Stomach (tissue), 4 donors: ENCODE measurements at regions not wholly inside any gene's neighbourhood (a gene's known extent, or its start where the extent isn't known, plus 50 kb on each side); places are given as distances from the start of the nearest gene placed in this dataset.

Source experiments
- CTCF ChIP-seq, 7 experiments: fragments of 450-650 bp in 4 of 7; fragments of 200-600 bp in 3 of 7; sonication (generic) in 3 of 7; IDR thresholded peaks; one replicate each; pipeline ENCODE4 v1.5.1; 2016 to 2019; ENCODE audit warnings: antibody characterized with exemption in 7 of 7, control low read depth in 2 of 7, mild to moderate bottlenecking in 1 of 7
- POLR2A ChIP-seq, 4 donors: fragments of 450-650 bp; IDR thresholded peaks; one replicate each; pipeline ENCODE4 v1.6.1; 2016; ENCODE audit warnings: antibody characterized with exemption in 4 of 4, control low read depth in 2 of 4, mild to moderate bottlenecking in 1 of 4, moderate library complexity in 1 of 4

DNA sequence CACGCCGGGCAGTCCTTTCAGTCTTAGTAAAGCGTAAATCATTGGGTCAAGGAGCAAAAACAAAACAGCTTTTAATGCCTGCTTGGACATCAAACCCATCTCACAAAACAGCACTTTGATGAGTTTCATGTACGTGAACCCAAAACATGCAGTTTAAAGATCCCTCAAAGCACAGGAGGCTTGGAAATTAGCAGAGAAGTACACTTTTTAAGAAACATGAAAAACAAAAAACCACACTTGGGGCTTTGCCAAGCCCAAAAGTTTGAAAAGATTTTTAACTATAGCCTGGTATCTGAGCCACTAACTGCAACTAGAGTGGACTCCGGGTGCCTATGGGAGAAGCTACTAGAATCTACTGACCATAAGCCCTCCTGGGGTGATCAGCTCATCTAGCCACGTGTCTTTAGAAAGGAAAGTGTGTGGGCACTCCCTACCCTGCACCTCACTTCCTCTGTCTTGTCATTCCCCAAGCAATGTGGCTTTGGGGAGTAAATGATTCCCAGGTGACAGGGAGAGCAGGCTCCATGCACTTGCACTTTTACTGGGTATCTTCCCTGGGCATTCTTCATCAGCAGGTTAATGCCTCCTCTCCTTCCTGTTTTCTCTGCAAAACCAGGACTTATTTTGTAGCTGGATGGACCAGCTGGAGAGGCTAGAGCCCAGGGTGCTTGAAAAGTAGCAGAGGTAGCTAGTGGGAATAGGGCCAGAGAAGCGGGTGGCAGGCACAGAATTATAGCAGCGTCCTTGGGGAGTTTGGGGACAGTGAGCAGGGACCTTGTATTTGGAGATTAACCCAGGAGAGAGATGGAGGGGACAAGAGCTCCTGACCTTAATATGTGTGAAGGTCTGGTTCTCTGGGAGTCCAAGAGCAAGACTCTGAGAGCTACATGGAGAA lies 339.3 kb downstream of the BCL11B start:
- TF ChIP-seq CTCF (IDR thresholded peaks at IDR 0.05) (no peak), POLR2A (IDR thresholded peaks at IDR 0.05) (no peak)
